RWPE1 (cell line): ENCODE measurements at regions not wholly inside any gene's neighbourhood (a gene's known extent, or its start where the extent isn't known, plus 50 kb on each side); places are given as distances from the start of the nearest gene placed in this dataset.

Experiments used
- CTCF ChIA-PET: fragments of 350-600 bp; sonication (Branson Sonifier 250); formaldehyde crosslinking; extraction: SDS; loops from one replicate; lab custom pipeline; 2021; lab: Yijun Ruan, JAX
- POLR2A ChIA-PET: fragments of 400-600 bp; formaldehyde crosslinking; extraction: SDS; loops from one replicate; lab custom pipeline; 2020; ENCODE audit warnings: antibody characterized with exemption; ENCODE audit not compliant: low non-redundant PET; lab: Yijun Ruan, JAX
- DNase-seq: peaks from one replicate; pipeline ENCODE4 v3.0.0; 2012; ENCODE audit warnings: low spot score
- H3K27ac ChIP-seq: fragments of 450-650 bp; 2 replicates; pipeline ENCODE4 v1.5.1; 2017
- CTCF ChIP-seq: fragments of 450-650 bp; conservative IDR thresholded peaks from 2 replicates; pipeline ENCODE4 v1.5.1; 2017; ENCODE audit warnings: low read depth, mild to moderate bottlenecking

DNA sequence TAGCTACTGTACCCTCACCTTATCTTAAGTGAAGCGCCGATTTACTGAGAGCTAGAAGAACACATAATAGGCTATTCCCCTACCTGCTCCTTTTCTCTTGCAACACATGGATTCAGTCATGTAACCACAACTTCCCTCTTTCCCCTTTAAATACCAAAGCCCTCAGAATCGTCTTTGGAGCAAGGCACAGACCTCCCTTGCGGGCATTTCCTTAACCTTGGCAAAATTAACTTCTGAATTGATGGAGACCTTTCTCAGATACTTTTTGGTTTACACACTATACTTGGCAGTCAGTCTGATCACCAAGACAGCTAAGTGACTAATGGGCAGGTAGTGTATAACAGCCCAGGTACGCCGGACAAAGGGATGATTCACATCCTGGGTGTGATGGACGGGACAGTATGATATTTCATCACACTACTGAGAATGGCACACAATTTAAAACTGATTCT lies 72.7 kb upstream of the SEC61G start:
- H3K27ac ChIP-seq, result no peak overlapping the region
- CTCF ChIA-PET, result interaction anchor here (0.7 to 1.4 kb wide), 2 partner anchors 58 to 187 kb away, joined by 3 read pairs; partner anchors contain the start of gene EGFR
- POLR2A ChIA-PET, result interaction anchor here (0.7 to 0.8 kb wide), 2 partner anchors 154 to 187 kb away, joined by 3 read pairs; partner anchors contain the start of gene EGFR
- peak; percentile 83 for DNase-seq
- TF ChIP-seq CTCF, result no peak

DNA sequence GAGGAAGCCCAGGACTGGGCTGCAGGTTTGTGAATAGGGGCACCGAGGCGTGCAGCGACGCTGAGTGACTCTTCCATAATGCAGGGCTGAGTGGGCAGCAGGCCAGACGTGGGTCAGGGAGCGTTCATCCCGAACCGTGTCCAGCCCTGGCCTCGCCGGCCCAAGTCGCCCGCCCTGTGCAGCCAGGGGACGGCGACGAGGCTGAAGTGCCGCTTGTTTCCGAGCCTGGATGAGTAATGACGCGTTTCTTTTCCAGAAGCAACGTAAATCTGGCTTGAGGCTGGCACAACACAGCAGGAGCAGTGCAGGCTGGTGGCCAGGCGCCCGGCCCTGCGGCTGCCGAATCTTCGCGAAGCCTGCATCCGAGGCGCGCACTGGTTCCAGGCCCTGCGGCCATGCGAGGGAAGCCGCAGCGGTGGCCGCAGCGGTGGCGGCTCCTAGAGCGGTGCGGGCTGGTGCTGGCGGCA lies 74.0 kb upstream of the SEC61G start:
- H3K27ac ChIP-seq, result peak overlapping the region; percentile 68
- DNase-seq, result no peak
- CTCF ChIA-PET, result no interaction called here
- POLR2A ChIA-PET, result no interaction called here
- no peak for TF ChIP-seq CTCF

GRCh38 chr7:54837168-54837567 lies 78.2 kb upstream of the SEC61G start:
- ChIA-PET CTCF (interaction anchor here (0.8 kb wide), 1 partner anchor 17 kb away, joined by 3 read pairs; no protein-coding TSS in a partner anchor), POLR2A (no interaction called here)
- H3K27ac ChIP-seq, result no peak overlapping the region
- DNase-seq, result no peak
- no peak for TF ChIP-seq CTCF

- no peak for TF ChIP-seq CTCF
- H3K27ac ChIP-seq, result no peak overlapping the region
- DNase-seq, result no peak
- CTCF ChIA-PET, result interaction anchor here (0.7 to 1.9 kb wide), 3 partner anchors 18 to 411 kb away, joined by 3 to 7 read pairs (median 4); no protein-coding TSS in a partner anchor
- POLR2A ChIA-PET, result no interaction called here
These were observed 78.8 kb upstream of the SEC61G start for GRCh38 chr7:54837761-54838160.

DNA sequence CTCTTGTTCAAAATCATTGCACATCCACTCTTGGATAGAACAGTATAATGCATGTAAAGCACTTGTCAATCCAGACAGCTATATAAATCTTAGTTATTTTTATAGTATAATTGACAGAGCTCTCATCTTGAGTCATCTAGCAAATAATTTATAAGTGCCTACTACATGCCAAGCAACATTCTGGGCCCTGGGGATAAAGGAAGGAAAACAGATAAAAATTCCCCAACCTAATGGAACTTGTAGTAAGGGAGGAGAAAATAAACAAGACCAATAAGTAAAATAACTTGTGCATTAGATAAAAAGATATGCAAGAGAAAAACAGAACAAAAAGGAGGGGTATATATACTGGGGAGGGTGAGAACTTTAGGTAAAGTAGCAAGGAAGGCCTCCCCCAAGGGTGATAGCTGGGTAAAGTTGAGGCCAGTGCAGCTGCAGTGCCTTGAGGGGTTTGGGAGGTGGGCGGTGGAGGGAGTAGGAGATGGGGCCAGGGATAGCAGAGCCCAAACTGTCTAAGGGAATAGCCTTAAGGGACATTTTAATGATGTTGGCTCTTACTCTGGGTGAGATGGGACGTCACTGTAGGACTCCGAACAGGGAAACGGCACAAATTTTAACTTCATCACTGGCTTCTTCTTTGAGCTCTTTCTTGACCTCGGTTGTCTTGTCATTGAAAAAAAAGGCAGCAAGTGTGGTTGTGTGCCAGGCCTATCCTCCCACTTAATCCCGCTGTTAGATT lies 79.3 kb upstream of the SEC61G start:
- no peak for DNase-seq
- H3K27ac ChIP-seq, result no peak overlapping the region
- ChIA-PET POLR2A (no interaction called here), CTCF (interaction anchor here (0.6 to 3.2 kb wide), 4 partner anchors 50 to 755 kb away, joined by 3 to 18 read pairs (median 6); no protein-coding TSS in a partner anchor)
- TF ChIP-seq CTCF, result no peak

GRCh38 chr7:54839575-54840213 lies 80.7 kb upstream of the SEC61G start:
- CTCF ChIA-PET, result interaction anchor here (0.5 to 3.2 kb wide), 8 partner anchors 19 to 576 kb away, joined by 3 to 18 read pairs (median 3); no protein-coding TSS in a partner anchor
- POLR2A ChIA-PET, result no interaction called here
- DNase-seq, result peak; percentile 75
- H3K27ac ChIP-seq, result peak overlapping the region; percentile 21
- peak; percentile 89 for TF ChIP-seq CTCF
